CD14-positive monocyte (primary cell): ENCODE measurements at regions not wholly inside any gene's neighbourhood (a gene's known extent, or its start where the extent isn't known, plus 50 kb on each side); places are given as distances from the start of the nearest gene placed in this dataset.

Source experiments
- DNase-seq, 3 donors: peaks; one replicate each; pipeline ENCODE4 v3.0.0-alpha.2; 2011 to 2022
- H2AFZ ChIP-seq: 2 replicates; pipeline ENCODE4 v1.6.0; 2012; ENCODE audit warnings: mild to moderate bottlenecking, low read depth, low read length, inconsistent platforms; ENCODE audit not compliant: insufficient read depth, poor library complexity, severe bottlenecking
- H3K27ac ChIP-seq, 2 donors: 1 replicate in 1 of 2; 2 replicates in 1 of 2; pipeline ENCODE4 v1.5.1; 2012 to 2013; ENCODE audit warnings: low read length in 2 of 2, control low read depth in 1 of 2, inconsistent platforms in 1 of 2, low read depth in 1 of 2, mild to moderate bottlenecking in 1 of 2
- H3K27me3 ChIP-seq, 2 donors: one replicate each; pipeline versions ENCODE4 v1.6.0 to v1.6.1; 2011 to 2013; ENCODE audit warnings: low read length in 2 of 2; ENCODE audit not compliant: control insufficient read depth in 2 of 2, insufficient read depth in 2 of 2
- H3K36me3 ChIP-seq, 2 donors: replicated peaks in 1 of 2; 1 replicate in 1 of 2; 2 replicates in 1 of 2; pipeline versions ENCODE4 v1.5.1 to v1.6.1; 2012 to 2013; ENCODE audit warnings: low read length in 2 of 2, control low read depth in 1 of 2, inconsistent platforms in 1 of 2, mild to moderate bottlenecking in 1 of 2; ENCODE audit not compliant: insufficient read depth in 2 of 2, control insufficient read depth in 1 of 2
- H3K4me1 ChIP-seq, 2 donors: 1 replicate in 1 of 2; 2 replicates in 1 of 2; pipeline versions ENCODE4 v1.5.1 to v1.6.1; 2012 to 2013; ENCODE audit warnings: low read length in 2 of 2, control low read depth in 1 of 2, inconsistent platforms in 1 of 2, mild to moderate bottlenecking in 1 of 2, moderate library complexity in 1 of 2; ENCODE audit not compliant: insufficient read depth in 2 of 2, control insufficient read depth in 1 of 2
- H3K4me2 ChIP-seq: replicated peaks from 2 replicates; pipeline ENCODE3; 2012; ENCODE audit warnings: low read length, moderate library complexity, mild to moderate bottlenecking; ENCODE audit not compliant: poor library complexity, severe bottlenecking; ENCODE audit errors: extremely low read depth
- H3K4me3 ChIP-seq, 3 experiments: fragments of 200-600 bp in 1 of 3; sonication (generic) in 1 of 3; replicated peaks in 1 of 3; 1 replicate in 2 of 3; 2 replicates in 1 of 3; pipeline ENCODE4 v1.5.1; 2011 to 2013; ENCODE audit warnings: low read length in 3 of 3, mild to moderate bottlenecking in 3 of 3, control low read depth in 2 of 3, low read depth in 2 of 3, inconsistent platforms in 1 of 3, moderate library complexity in 1 of 3
- H3K79me2 ChIP-seq: 2 replicates; pipeline ENCODE4 v1.6.0; 2012; ENCODE audit warnings: mild to moderate bottlenecking, control low read depth, inconsistent platforms, low read length, moderate library complexity; ENCODE audit not compliant: insufficient read depth
- H3K9ac ChIP-seq: 2 replicates; pipeline ENCODE4 v1.6.0; 2017; ENCODE audit warnings: low read length, mild to moderate bottlenecking; ENCODE audit not compliant: insufficient read depth, poor library complexity, severe bottlenecking
- H3K9me3 ChIP-seq, 2 donors: replicated peaks in 1 of 2; 1 replicate in 1 of 2; 2 replicates in 1 of 2; pipeline versions ENCODE4 v1.5.1 to v1.6.1; 2012 to 2013; ENCODE audit warnings: low read length in 2 of 2, control low read depth in 1 of 2; ENCODE audit not compliant: control insufficient read depth in 1 of 2, insufficient read depth in 1 of 2
- H4K20me1 ChIP-seq: 2 replicates; pipeline ENCODE4 v1.6.0; 2012; ENCODE audit warnings: mild to moderate bottlenecking, low read length, control low read depth, moderate library complexity; ENCODE audit not compliant: insufficient read depth
- H3K27ac Mint-ChIP-seq, 7 donors: one replicate each; pipeline ENCODE4 v1.8.0; 2020; ENCODE audit warnings: mild to moderate bottlenecking in 7 of 7, mixed read lengths in 7 of 7, moderate library complexity in 6 of 7, inconsistent platforms in 2 of 7
- H3K27me3 Mint-ChIP-seq, 3 donors: one replicate each; pipeline ENCODE4 v1.8.0; 2021 to 2022; ENCODE audit warnings: low read depth in 3 of 3, mild to moderate bottlenecking in 3 of 3, mixed read lengths in 3 of 3, moderate library complexity in 3 of 3, inconsistent platforms in 1 of 3
- H3K36me3 Mint-ChIP-seq, 2 donors: one replicate each; pipeline ENCODE4 v1.8.0; 2020; ENCODE audit warnings: mixed read lengths in 2 of 2, inconsistent platforms in 1 of 2, mild to moderate bottlenecking in 1 of 2
- H3K4me1 Mint-ChIP-seq: one replicate; pipeline ENCODE4 v1.8.0; 2020; ENCODE audit warnings: mild to moderate bottlenecking, mixed read lengths
- H3K4me3 Mint-ChIP-seq, 2 donors: one replicate each; pipeline ENCODE4 v1.8.0; 2020; ENCODE audit warnings: mild to moderate bottlenecking in 2 of 2, mixed read lengths in 2 of 2, moderate library complexity in 1 of 2
- H3K9me3 Mint-ChIP-seq, 7 donors: one replicate each; pipeline ENCODE4 v1.8.0; 2020 to 2022; ENCODE audit warnings: mixed read lengths in 7 of 7, mild to moderate bottlenecking in 6 of 7, moderate library complexity in 6 of 7, inconsistent platforms in 2 of 7
- WGBS: methylation state at CpG from one replicate; pipeline ENCODE4 v1.1.5; 2013; ENCODE audit warnings: missing lambda C conversion rate; ENCODE audit not compliant: insufficient coverage; 5-methylcytosine and 5-hydroxymethylcytosine counted together
- intact Hi-C, 2 donors: fragments of 100-400 bp; cut with micrococcal nuclease; formaldehyde crosslinking; loops; one replicate each; pipeline versions ENCODE4 v1.15.0 to v1.15.1; 2023
- TF ChIP-seq, protein P1 (sequence below): fragments of 200-600 bp; IDR thresholded peaks from one replicate; pipeline ENCODE4 v1.8.0; 2022; ENCODE audit warnings: antibody characterized with exemption, mild to moderate bottlenecking

DNA sequence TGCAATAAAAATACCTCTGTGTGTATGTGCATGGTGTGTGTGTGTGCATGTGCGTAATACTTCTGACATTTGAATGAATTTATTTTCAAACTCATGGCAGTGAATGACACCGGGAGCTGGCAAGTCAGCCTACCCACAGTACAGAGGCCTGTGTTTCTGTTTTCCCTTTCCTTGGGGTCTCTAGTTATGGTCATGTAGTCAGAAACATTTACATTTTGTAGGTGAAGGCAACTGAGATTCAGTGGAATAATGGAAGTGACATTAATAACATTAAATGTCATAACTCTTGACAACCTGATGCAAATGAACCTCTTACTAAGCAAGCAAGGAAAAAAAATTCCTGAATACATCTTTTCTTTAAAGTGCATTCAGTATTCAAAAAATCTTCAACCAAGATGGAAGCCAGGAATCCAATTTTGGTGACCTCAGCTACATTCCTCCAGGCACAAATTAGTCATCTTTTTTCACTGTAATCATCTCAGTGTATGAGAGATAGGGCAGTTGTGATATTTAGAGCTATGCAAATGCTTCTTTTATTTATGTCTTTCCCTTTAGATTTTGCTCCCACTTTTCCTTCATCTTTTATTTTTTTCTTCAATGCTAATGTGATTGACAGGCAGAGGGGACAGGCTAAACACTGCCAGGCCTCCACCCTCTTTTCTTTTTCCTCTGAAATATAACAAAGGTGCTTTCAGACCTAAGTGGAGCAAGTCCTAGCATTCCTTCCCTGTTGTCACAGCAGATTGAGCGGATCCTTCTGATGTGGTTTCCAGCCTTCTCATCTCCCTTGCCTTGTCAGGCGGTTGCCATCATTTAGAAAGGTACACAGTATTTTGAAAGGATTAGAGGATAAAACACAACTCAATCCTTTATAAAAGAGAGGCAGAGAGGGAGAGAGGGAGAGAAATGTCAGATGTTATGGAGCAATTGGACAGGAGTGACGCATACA, 569.8 kb upstream of the ADAMTS16 start:
- Mint-ChIP-seq H3K27me3 (peaks cover 0 to 1% (median 0%) of the 10 kb centered on the region in 3 donors), H3K27ac (no peak overlapping the region), H3K4me3 (no peak overlapping the region), H3K9me3 (peaks cover 0 to 7% (median 1%) of the 10 kb centered on the region in 7 donors), H3K4me1 (no peaks in the 10 kb centered on the region), H3K36me3 (no peaks in the 10 kb centered on the region)
- Histone ChIP-seq H3K79me2 (no peaks in the 10 kb centered on the region), H2AFZ (no peak overlapping the region), H3K4me1 (no peaks in the 10 kb centered on the region), H3K27me3 (no peaks in the 10 kb centered on the region), H4K20me1 (no peaks in the 10 kb centered on the region), H3K27ac (no peak overlapping the region), H3K9ac (no peak overlapping the region), H3K4me3 (no peak overlapping the region), H3K9me3 (peaks cover 0 to 2% of the 10 kb centered on the region in 2 donors), H3K4me2 (no peak overlapping the region), H3K36me3 (no peaks in the 10 kb centered on the region)
- intact Hi-C loops, result no loop called here
- WGBS, result 100% methylated on average over 1 of the region's 5 CpGs
- TF ChIP-seq, protein P1, sequence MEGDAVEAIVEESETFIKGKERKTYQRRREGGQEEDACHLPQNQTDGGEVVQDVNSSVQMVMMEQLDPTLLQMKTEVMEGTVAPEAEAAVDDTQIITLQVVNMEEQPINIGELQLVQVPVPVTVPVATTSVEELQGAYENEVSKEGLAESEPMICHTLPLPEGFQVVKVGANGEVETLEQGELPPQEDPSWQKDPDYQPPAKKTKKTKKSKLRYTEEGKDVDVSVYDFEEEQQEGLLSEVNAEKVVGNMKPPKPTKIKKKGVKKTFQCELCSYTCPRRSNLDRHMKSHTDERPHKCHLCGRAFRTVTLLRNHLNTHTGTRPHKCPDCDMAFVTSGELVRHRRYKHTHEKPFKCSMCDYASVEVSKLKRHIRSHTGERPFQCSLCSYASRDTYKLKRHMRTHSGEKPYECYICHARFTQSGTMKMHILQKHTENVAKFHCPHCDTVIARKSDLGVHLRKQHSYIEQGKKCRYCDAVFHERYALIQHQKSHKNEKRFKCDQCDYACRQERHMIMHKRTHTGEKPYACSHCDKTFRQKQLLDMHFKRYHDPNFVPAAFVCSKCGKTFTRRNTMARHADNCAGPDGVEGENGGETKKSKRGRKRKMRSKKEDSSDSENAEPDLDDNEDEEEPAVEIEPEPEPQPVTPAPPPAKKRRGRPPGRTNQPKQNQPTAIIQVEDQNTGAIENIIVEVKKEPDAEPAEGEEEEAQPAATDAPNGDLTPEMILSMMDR, result no peak
- no peak for DNase-seq

- peaks cover 0 to 1% (median 0%) of the 10 kb centered on the region in 3 donors for H3K27me3 Mint-ChIP-seq
- no peak for DNase-seq
- H3K4me2 ChIP-seq, result no peak overlapping the region
- no peaks in the 10 kb centered on the region for H4K20me1 ChIP-seq
- no peak overlapping the region for H3K9ac ChIP-seq
- H3K4me3 ChIP-seq, result no peak overlapping the region
- no peak overlapping the region for H3K27ac Mint-ChIP-seq
- no peaks in the 10 kb centered on the region for H3K79me2 ChIP-seq
- H3K4me1 Mint-ChIP-seq, result no peaks in the 10 kb centered on the region
- H3K4me1 ChIP-seq, result no peaks in the 10 kb centered on the region
- H3K9me3 ChIP-seq, result peaks cover 0 to 2% of the 10 kb centered on the region in 2 donors
- TF ChIP-seq, protein P1, result no peak
- H3K36me3 Mint-ChIP-seq, result no peaks in the 10 kb centered on the region
- WGBS, result 100% methylated on average over 1 of the region's 7 CpGs
- intact Hi-C loops, result no loop called here
- no peak overlapping the region for H3K27ac ChIP-seq
- H3K9me3 Mint-ChIP-seq, result peaks cover 0 to 6% (median 1%) of the 10 kb centered on the region in 7 donors
- H2AFZ ChIP-seq, result no peak overlapping the region
- no peaks in the 10 kb centered on the region for H3K27me3 ChIP-seq
- H3K4me3 Mint-ChIP-seq, result no peak overlapping the region
- no peaks in the 10 kb centered on the region for H3K36me3 ChIP-seq
These were observed 568.7 kb upstream of the ADAMTS16 start for GRCh38 chr5:4571248-4571948.
